ENCODE measurements at regions not wholly inside any gene's neighbourhood (a gene's known extent, or its start where the extent isn't known, plus 50 kb on each side); places are given as distances from the start of the nearest gene placed in this dataset.

DNA sequence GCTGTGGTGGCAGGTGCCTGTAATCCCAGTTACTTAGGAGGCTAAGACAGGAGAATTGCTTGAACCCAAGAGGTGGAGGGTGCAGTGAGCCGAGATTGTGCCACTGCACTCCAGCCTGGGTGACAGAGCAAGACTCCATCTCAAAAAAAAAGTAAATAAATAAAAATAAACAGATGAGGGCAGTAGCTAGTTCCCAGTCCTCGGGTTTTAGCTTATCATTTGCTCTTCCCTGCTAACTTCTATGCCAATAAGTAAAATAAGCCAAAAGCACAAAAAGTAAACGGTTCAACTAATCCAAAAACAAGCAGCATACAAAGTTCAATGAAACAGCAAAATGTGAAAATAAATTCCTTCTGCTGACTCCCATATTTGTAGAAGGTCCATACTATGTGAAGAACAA lies 133.0 kb upstream of the TMCC3 start:
- Histone ChIP-seq H3K27me3 (replicated peaks; ENCODE audit: insufficient read depth, low read depth, low read length, poor library complexity) (no peaks in the 10 kb centered on the region), H3K36me3 (ENCODE audit: insufficient read depth, low read length, poor library complexity, severe bottlenecking) (no peaks in the 10 kb centered on the region), H3K9me3 (ENCODE audit: low read depth, low read length, poor library complexity, severe bottlenecking) (no peaks in the 10 kb centered on the region), H3K27ac (ENCODE audit: low read depth, low read length, poor library complexity, severe bottlenecking) (peak overlapping the region; percentile 12), H3K4me3 (ENCODE audit: low read depth, low read length, poor library complexity, severe bottlenecking) (no peak overlapping the region), H3K4me1 (ENCODE audit: insufficient read depth, low read length, poor library complexity, severe bottlenecking) (peaks cover 6% of the 10 kb centered on the region)
- TF ChIP-seq EZH2 (IDR thresholded peaks at IDR 0.05; ENCODE audit: borderline replicate concordance, low read depth, low read length, poor library complexity, severe bottlenecking) (no peak), CTCF (conservative IDR thresholded peaks at IDR 0.05; ENCODE audit: low read depth, low read length) (no peak)
- ChIA-PET POLR2A (ENCODE audit: low non-redundant PET) (no interaction called here), CTCF (no interaction called here)
- intact Hi-C loops (cut with micrococcal nuclease; ENCODE audit: unreplicated experiment): loop anchor here (10.0 kb wide), 1 partner anchor 751 kb away; no protein-coding TSS in a partner anchor
- DNase-seq (ENCODE audit: low spot score): no peak
- BruUV-seq (replicated peaks): no TSS peak

- no peak overlapping the region for H3K27ac ChIP-seq (ENCODE audit: low read depth, low read length, poor library complexity, severe bottlenecking)
- intact Hi-C loops (cut with micrococcal nuclease; ENCODE audit: unreplicated experiment): loop anchor here (10.0 kb wide), 1 partner anchor 753 kb away; no protein-coding TSS in a partner anchor
- BruUV-seq (replicated peaks): no TSS peak
- CTCF ChIA-PET: interaction anchor here (0.6 kb wide), 1 partner anchor 521 kb away, joined by 3 read pairs; no protein-coding TSS in a partner anchor
- H3K4me3 ChIP-seq (ENCODE audit: low read depth, low read length, poor library complexity, severe bottlenecking): no peak overlapping the region
- TF ChIP-seq CTCF (conservative IDR thresholded peaks at IDR 0.05; ENCODE audit: low read depth, low read length): no peak
- no peak for TF ChIP-seq EZH2 (IDR thresholded peaks at IDR 0.05; ENCODE audit: borderline replicate concordance, low read depth, low read length, poor library complexity, severe bottlenecking)
- no peaks in the 10 kb centered on the region for H3K36me3 ChIP-seq (ENCODE audit: insufficient read depth, low read length, poor library complexity, severe bottlenecking)
- POLR2A ChIA-PET (ENCODE audit: low non-redundant PET): no interaction called here
- no peaks in the 10 kb centered on the region for H3K9me3 ChIP-seq (ENCODE audit: low read depth, low read length, poor library complexity, severe bottlenecking)
- peaks cover 6% of the 10 kb centered on the region for H3K4me1 ChIP-seq (ENCODE audit: insufficient read depth, low read length, poor library complexity, severe bottlenecking)
- no peaks in the 10 kb centered on the region for H3K27me3 ChIP-seq (replicated peaks; ENCODE audit: insufficient read depth, low read depth, low read length, poor library complexity)
- no peak for DNase-seq (ENCODE audit: low spot score)
These were observed 131.5 kb upstream of the TMCC3 start for GRCh38 chr12:94781835-94782234.

DNA sequence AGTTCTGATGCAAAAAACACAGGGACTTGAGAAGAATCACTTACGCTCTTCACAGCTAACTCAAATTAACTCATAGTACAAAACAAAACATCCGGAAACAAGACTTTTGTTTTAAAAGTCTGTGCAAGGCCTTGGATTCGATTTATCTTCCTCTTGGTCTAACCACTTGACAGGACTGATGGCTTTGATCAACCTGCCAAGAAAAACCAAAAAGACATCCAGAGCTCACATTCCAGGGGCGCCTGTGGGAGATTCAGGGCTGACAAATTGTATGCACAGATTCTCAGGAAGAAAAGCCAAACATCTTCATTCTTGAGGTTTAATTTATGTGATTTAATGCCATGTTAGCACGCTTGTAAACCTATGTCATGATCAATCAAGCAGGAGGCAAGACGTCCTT lies 129.1 kb upstream of the TMCC3 start:
- no peak for DNase-seq (ENCODE audit: low spot score)
- intact Hi-C loops (cut with micrococcal nuclease; ENCODE audit: unreplicated experiment): no loop called here
- POLR2A ChIA-PET (ENCODE audit: low non-redundant PET): no interaction called here
- BruUV-seq (replicated peaks): no TSS peak
- no peaks in the 10 kb centered on the region for H3K27me3 ChIP-seq (replicated peaks; ENCODE audit: insufficient read depth, low read depth, low read length, poor library complexity)
- peaks cover 6% of the 10 kb centered on the region for H3K4me1 ChIP-seq (ENCODE audit: insufficient read depth, low read length, poor library complexity, severe bottlenecking)
- CTCF ChIA-PET: no interaction called here
- H3K27ac ChIP-seq (ENCODE audit: low read depth, low read length, poor library complexity, severe bottlenecking): no peak overlapping the region
- no peak overlapping the region for H3K4me3 ChIP-seq (ENCODE audit: low read depth, low read length, poor library complexity, severe bottlenecking)
- no peaks in the 10 kb centered on the region for H3K36me3 ChIP-seq (ENCODE audit: insufficient read depth, low read length, poor library complexity, severe bottlenecking)
- no peaks in the 10 kb centered on the region for H3K9me3 ChIP-seq (ENCODE audit: low read depth, low read length, poor library complexity, severe bottlenecking)
- TF ChIP-seq EZH2 (IDR thresholded peaks at IDR 0.05; ENCODE audit: borderline replicate concordance, low read depth, low read length, poor library complexity, severe bottlenecking) (no peak), CTCF (conservative IDR thresholded peaks at IDR 0.05; ENCODE audit: low read depth, low read length) (no peak)

Measured in A673 (cell line).